GM12865 (cell line): ENCODE measurements at regions not wholly inside any gene's neighbourhood (a gene's known extent, or its start where the extent isn't known, plus 50 kb on each side); places are given as distances from the start of the nearest gene placed in this dataset.

Experiments
- DNase-seq: peaks from one replicate; pipeline ENCODE4 v3.0.0; 2010; ENCODE audit warnings: low read depth
- H3K4me3 ChIP-seq: 2 replicates; pipeline ENCODE4 v1.5.1; 2011; ENCODE audit warnings: mild to moderate bottlenecking, low read depth, low read length, control low read depth
- TF ChIP-seq, protein P1 (sequence below): IDR thresholded peaks from 2 replicates; pipeline ENCODE4 v1.5.1; 2011; ENCODE audit warnings: low read length, control low read depth, low read depth, inconsistent platforms; ENCODE audit not compliant: insufficient read depth; ENCODE audit errors: missing control alignments

DNA sequence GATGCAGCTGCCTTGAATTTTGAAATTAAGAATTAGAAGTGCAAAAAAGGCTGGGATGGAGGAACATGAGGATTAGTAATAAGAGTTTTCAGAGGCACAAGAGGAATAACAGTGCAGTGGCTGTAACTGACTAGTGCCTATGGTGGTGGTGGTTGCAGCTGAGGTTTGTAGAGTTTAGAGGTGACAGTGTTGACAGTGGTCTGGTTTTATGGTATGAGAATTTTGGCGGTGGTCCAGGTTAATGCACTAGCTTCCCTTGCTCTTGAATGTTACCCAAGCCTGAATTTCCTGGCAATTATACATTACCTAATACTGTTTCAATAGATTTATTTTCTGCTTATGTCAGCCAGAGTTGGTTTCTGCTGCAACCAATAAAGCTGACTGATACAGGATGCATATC, 112.8 kb upstream of the C11orf87 start:
- TF ChIP-seq, protein P1, sequence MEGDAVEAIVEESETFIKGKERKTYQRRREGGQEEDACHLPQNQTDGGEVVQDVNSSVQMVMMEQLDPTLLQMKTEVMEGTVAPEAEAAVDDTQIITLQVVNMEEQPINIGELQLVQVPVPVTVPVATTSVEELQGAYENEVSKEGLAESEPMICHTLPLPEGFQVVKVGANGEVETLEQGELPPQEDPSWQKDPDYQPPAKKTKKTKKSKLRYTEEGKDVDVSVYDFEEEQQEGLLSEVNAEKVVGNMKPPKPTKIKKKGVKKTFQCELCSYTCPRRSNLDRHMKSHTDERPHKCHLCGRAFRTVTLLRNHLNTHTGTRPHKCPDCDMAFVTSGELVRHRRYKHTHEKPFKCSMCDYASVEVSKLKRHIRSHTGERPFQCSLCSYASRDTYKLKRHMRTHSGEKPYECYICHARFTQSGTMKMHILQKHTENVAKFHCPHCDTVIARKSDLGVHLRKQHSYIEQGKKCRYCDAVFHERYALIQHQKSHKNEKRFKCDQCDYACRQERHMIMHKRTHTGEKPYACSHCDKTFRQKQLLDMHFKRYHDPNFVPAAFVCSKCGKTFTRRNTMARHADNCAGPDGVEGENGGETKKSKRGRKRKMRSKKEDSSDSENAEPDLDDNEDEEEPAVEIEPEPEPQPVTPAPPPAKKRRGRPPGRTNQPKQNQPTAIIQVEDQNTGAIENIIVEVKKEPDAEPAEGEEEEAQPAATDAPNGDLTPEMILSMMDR = no peak
- DNase-seq = no peak

DNA sequence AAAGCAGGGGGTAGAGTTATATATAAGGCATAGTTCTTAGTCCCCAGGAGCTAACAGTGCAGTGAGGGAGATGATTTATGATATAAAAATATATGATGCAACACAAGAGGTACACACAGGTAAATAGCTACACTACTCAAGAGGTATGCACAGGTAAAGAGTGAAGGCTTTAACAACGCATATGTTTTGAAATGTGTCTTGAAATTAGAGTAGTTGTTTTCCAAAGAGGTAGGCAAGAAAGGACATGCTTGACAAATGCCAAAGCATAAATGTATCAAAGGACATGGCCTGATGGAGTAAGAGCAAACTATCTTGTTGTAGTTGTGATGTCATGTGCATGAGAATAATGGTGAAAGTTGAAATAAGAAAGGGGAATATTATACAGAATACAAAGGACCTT, 104.3 kb upstream of the C11orf87 start:
- TF ChIP-seq, protein P1 = no peak
- DNase-seq = no peak
- no peak overlapping the region for H3K4me3 ChIP-seq

More for the DNA sequence above, 112.8 kb upstream of the C11orf87 start:
- no peak overlapping the region for H3K4me3 ChIP-seq

DNA sequence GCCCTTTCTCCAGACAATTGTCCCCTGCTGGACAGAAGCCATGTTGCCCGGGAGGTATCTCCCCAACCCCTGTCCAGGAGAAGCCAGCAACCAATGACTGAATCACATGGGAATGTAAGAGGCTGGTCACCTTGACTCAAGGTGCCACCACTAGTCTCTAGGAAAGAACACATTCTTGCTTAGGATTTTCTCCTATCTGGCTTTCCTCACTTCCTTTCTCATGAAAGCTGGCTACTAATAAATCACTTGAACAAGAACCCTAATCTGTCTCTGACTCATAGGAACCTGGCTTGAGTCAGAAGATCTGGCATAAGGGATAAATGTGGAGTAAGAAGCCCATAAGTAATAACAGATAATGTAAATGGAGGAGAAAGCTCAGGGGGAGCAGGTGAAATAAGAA, 101.4 kb upstream of the C11orf87 start:
- H3K4me3 ChIP-seq = no peak overlapping the region
- TF ChIP-seq, protein P1 = no peak
- no peak for DNase-seq

DNA sequence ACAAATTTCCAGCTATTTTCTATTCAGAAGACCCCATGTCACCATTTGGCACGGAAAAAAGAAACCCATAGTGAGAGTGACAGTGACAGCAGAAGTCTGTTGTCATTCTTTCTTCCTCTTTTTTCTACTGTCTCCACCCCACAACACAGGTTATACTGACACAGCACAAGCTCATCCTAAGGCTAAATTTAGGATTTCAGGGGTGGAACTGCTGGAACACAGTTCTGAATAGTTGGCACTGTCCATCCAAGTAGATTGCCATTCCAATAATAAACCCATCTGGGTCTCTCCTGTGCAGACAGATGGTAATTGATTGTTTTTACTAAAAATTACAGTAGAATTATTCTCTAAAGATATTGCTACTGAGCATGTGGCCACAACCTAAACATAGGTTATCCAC, 95.2 kb upstream of the C11orf87 start:
- H3K4me3 ChIP-seq = no peak overlapping the region
- DNase-seq = no peak
- TF ChIP-seq, protein P1 = no peak

DNA sequence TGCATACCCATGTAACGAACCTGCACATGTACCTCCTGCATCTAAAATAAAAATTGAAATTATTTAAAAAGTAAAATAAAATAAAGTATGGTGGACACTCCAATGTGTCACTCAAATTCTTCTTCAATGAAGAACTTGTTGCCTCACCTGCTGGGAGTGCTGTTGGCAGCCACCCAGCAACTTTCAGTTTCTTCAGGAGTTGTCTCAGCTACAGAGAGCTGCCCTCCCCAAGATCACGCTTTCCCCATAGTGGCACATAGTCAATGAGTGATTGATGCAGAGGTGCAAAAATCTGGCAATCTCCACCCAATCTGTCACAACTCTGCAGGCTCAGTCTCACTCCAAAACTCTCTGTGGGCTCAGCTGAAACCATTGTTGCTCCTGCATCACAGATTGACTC, 92.3 kb upstream of the C11orf87 start:
- DNase-seq = no peak
- H3K4me3 ChIP-seq = no peak overlapping the region
- TF ChIP-seq, protein P1 = no peak

DNA sequence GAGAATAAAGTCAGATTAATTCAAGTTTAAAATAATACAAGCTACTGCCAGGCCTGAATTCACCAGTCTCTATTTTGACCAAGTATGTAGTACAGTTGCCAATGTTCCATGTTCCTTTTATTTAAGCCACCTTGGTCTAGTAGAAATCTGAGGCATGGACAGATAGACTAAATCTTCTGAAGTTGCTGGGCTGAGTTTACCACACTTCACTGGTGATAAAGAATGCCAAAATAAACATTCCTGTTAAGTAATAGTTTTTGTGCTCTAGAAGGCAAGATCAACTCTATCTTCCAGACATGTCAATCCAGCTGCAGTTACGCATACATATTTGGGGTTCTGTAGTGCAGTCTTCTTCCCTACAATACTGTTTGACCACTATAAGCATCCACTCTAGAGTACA, 83.9 kb upstream of the C11orf87 start:
- H3K4me3 ChIP-seq = no peak overlapping the region
- TF ChIP-seq, protein P1 = no peak
- no peak for DNase-seq

DNA sequence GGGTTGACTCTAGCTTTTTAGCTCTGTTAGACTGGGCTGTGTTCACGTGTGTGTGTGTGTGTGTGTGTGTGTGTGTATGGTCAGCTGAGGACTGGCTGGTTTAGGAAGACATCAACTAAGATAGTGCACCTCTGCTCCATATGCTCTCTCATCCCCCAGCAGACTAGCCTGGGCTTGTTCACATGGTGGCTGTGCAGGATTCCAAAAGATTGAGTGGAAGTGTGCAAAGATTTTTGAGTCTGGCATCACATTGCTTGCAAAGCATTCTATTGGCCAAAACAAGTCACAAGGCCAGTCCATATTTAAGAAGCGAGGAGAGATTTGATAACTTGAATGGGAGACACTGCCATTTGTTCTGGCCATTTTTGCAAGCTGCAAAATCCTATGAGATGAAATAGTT, 79.7 kb upstream of the C11orf87 start:
- TF ChIP-seq, protein P1 = no peak
- DNase-seq = no peak
- no peak overlapping the region for H3K4me3 ChIP-seq
